Epithelial cell of esophagus (primary cell): ENCODE measurements at regions not wholly inside any gene's neighbourhood (a gene's known extent, or its start where the extent isn't known, plus 50 kb on each side); places are given as distances from the start of the nearest gene placed in this dataset.
"Not testable (repeated sequence)": the region's sequence is repeated elsewhere in the genome, so short reads cannot be mapped to it uniquely, and the experiment has no call there.

ENCODE experiments used
- DNase-seq: peaks from one replicate; pipeline ENCODE4 v3.0.0; 2010; ENCODE audit warnings: low read depth
- H3K4me3 ChIP-seq: 2 replicates; pipeline ENCODE4 v1.5.1; 2011; ENCODE audit warnings: mild to moderate bottlenecking, low read length, control low read depth
- TF ChIP-seq, protein P1 (sequence below): IDR thresholded peaks from 2 replicates; pipeline ENCODE4 v1.5.1; 2011; ENCODE audit warnings: low read depth, mild to moderate bottlenecking, low read length, control low read depth, inconsistent platforms; ENCODE audit not compliant: insufficient read depth; ENCODE audit errors: missing control alignments

DNA sequence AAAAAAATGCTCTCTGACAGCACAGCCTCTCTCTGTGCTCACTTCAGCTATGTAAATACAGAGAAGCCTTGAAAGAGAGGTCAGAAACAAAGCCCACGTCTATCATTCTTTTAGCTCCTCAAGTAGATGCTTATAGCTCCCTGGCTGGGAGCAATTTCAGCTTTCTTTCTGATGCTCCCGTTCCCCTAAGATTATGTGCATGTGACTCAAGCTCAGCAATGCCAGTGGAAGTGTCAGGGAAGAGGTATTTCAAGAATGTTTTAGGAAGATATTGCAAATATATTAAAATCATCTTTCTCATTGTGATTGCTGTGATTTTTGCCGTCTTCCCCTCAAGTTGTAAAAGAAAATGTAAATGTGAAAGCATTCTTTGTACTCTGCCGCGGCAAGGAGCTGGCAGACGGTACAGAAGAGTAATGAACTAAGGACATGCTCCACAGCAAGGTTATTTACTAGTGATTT lies 1353.7 kb upstream of the ACO1 start:
- TF ChIP-seq, protein P1, sequence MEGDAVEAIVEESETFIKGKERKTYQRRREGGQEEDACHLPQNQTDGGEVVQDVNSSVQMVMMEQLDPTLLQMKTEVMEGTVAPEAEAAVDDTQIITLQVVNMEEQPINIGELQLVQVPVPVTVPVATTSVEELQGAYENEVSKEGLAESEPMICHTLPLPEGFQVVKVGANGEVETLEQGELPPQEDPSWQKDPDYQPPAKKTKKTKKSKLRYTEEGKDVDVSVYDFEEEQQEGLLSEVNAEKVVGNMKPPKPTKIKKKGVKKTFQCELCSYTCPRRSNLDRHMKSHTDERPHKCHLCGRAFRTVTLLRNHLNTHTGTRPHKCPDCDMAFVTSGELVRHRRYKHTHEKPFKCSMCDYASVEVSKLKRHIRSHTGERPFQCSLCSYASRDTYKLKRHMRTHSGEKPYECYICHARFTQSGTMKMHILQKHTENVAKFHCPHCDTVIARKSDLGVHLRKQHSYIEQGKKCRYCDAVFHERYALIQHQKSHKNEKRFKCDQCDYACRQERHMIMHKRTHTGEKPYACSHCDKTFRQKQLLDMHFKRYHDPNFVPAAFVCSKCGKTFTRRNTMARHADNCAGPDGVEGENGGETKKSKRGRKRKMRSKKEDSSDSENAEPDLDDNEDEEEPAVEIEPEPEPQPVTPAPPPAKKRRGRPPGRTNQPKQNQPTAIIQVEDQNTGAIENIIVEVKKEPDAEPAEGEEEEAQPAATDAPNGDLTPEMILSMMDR, result no peak
- DNase-seq, result peak; percentile 52

GRCh38 chr9:31032206-31032605 lies 1352.2 kb upstream of the ACO1 start:
- no peak for DNase-seq
- TF ChIP-seq, protein P1, result no peak
- no peak overlapping the region for H3K4me3 ChIP-seq

More for the DNA sequence above, 1353.7 kb upstream of the ACO1 start:
- H3K4me3 ChIP-seq, result no peak overlapping the region

DNA sequence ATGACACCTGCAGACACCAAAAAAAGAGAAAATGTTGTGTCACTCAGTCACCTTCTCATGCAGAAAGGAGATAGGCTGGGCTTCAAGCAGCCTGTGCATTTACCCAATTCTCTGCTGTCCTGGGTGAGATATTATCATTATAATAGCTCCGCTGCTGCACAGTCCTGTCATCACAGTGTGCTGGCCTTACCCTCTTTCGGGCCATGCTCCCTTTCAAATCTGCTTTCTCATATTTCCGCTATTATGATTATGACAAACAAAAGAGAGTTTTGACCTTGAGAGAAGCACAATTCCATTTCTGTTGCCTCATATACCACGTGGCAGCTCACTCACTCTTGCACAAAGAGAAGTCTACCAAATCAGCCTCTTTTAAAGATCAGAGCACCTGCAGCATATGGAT lies 1350.1 kb upstream of the ACO1 start:
- TF ChIP-seq, protein P1, result no peak
- DNase-seq, result peak; percentile 27

GRCh38 chr9:31040564-31040963 lies 1343.9 kb upstream of the ACO1 start:
- no peak overlapping the region for H3K4me3 ChIP-seq
- TF ChIP-seq, protein P1, result no peak
- DNase-seq, result no peak

More for the DNA sequence above, 1350.1 kb upstream of the ACO1 start:
- H3K4me3 ChIP-seq, result no peak overlapping the region

DNA sequence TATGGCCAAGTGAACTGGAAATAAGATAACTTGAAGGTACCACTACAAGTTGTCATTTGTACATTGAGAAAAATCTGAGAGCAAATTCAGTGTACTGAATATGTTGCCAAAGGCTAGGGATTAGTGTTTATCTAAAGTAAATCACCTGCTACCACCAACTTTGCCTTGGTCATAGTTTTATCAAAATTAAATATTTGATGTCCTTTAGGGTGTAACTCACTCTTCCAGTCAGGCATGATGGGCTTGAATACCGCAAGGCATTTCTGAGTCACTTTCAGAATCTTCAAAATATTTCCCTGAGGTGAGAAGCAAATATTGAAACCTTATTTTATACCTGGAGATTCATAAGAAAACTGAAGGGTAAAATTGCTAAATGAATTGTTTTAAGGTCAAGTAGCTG lies 1338.6 kb upstream of the ACO1 start:
- no peak overlapping the region for H3K4me3 ChIP-seq
- peak; percentile 30 for DNase-seq
- TF ChIP-seq, protein P1, result no peak

DNA sequence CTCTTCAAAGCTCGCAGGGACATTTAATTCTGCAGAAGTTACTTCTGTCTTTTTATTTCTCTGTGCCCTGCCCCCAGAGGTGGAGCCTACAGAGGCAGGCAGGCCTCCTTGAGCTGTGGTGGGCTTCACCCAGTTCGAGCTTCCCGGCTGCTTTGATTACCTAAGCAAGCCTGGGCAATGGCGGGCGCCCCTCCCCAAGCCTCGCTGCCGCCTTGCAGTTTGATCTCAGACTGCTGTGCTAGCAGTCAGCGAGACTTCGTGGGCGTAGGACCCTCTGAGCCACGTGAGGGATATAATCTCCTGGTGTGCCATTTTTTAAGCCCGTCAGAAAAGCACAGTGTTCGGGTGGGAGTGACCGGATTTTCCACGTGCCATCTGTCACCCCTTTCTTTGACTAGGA lies 1322.9 kb upstream of the ACO1 start:
- H3K4me3 ChIP-seq, DNase-seq: not testable (repeated sequence)

- TF ChIP-seq, protein P1, result no peak
- H3K4me3 ChIP-seq, result no peak overlapping the region
- DNase-seq, result no peak
These were observed 1318.8 kb upstream of the ACO1 start for GRCh38 chr9:31065691-31066090.

- TF ChIP-seq, protein P1, result no peak
- H3K4me3 ChIP-seq, result no peak overlapping the region
- no peak for DNase-seq
These were observed 1317.0 kb upstream of the ACO1 start for GRCh38 chr9:31067418-31067817.
